GM23248 (cell line): ENCODE measurements at regions not wholly inside any gene's neighbourhood (a gene's known extent, or its start where the extent isn't known, plus 50 kb on each side); places are given as distances from the start of the nearest gene placed in this dataset.

ENCODE experiments used
- DNase-seq: peaks from one replicate; pipeline ENCODE4 v3.0.0-alpha.2; 2015
- H2AFZ ChIP-seq: fragments of 200-600 bp; sonication (generic); 2 replicates; pipeline ENCODE4 v1.6.1; 2016; ENCODE audit warnings: antibody characterized with exemption
- H3F3A ChIP-seq: fragments of 200-600 bp; sonication (generic); 2 replicates; pipeline ENCODE4 v1.6.1; 2016; ENCODE audit warnings: mild to moderate bottlenecking, antibody characterized with exemption, mixed run types; ENCODE audit not compliant: insufficient read depth
- H3K27ac ChIP-seq: fragments of 200-600 bp; sonication (generic); 2 replicates; pipeline ENCODE4 v1.5.1; 2016; ENCODE audit warnings: mild to moderate bottlenecking
- H3K27me3 ChIP-seq: fragments of 200-600 bp; sonication (generic); replicated peaks from 2 replicates; pipeline ENCODE4 v1.6.1; 2016; ENCODE audit warnings: mild to moderate bottlenecking; ENCODE audit not compliant: insufficient read depth
- H3K36me3 ChIP-seq: fragments of 200-600 bp; sonication (generic); 2 replicates; pipeline ENCODE4 v1.6.1; 2016; ENCODE audit warnings: low read depth, mild to moderate bottlenecking
- H3K4me1 ChIP-seq: fragments of 200-600 bp; sonication (generic); 2 replicates; pipeline ENCODE4 v1.6.1; 2016; ENCODE audit warnings: mild to moderate bottlenecking; ENCODE audit not compliant: insufficient read depth
- H3K4me2 ChIP-seq: fragments of 200-600 bp; sonication (generic); one replicate; pipeline ENCODE4 v1.6.1; 2016; ENCODE audit warnings: mild to moderate bottlenecking; ENCODE audit not compliant: unreplicated experiment
- H3K4me3 ChIP-seq: fragments of 200-600 bp; sonication (generic); 2 replicates; pipeline ENCODE4 v1.5.1; 2016; ENCODE audit warnings: mild to moderate bottlenecking
- H3K79me2 ChIP-seq: fragments of 200-600 bp; sonication (generic); 2 replicates; pipeline ENCODE4 v1.6.1; 2016; ENCODE audit warnings: mild to moderate bottlenecking; ENCODE audit not compliant: insufficient read depth
- H3K9ac ChIP-seq: fragments of 200-600 bp; sonication (generic); 2 replicates; pipeline ENCODE4 v1.6.1; 2016; ENCODE audit warnings: mild to moderate bottlenecking
- H3K9me2 ChIP-seq: fragments of 200-600 bp; sonication (generic); 2 replicates; pipeline ENCODE4 v1.6.1; 2016; ENCODE audit warnings: mixed run types, mild to moderate bottlenecking, moderate library complexity; ENCODE audit not compliant: insufficient read depth
- H3K9me3 ChIP-seq: fragments of 200-600 bp; sonication (generic); one replicate; pipeline ENCODE4 v1.6.1; 2017; ENCODE audit warnings: low read depth
- H4K20me1 ChIP-seq: fragments of 200-600 bp; sonication (generic); 2 replicates; pipeline ENCODE4 v1.6.0; 2016; ENCODE audit not compliant: insufficient read depth
- EZH2 ChIP-seq: fragments of 200-600 bp; sonication (generic); IDR thresholded peaks from 2 replicates; pipeline ENCODE4 v1.6.1; 2018; ENCODE audit warnings: antibody characterized with exemption, mild to moderate bottlenecking; ENCODE audit not compliant: insufficient read depth, poor library complexity, severe bottlenecking
- EZH2phosphoT487 ChIP-seq: fragments of 200-600 bp; sonication (generic); IDR thresholded peaks from 2 replicates; pipeline ENCODE4 v1.6.1; 2018; ENCODE audit warnings: antibody characterized with exemption, moderate library complexity, mild to moderate bottlenecking, low read depth; ENCODE audit not compliant: insufficient read depth
- WGBS, 2 experiments: methylation state at CpG; one replicate each; pipeline ENCODE4 v1.1.6; 2015 to 2017; ENCODE audit warnings: low lambda C conversion rate in 2 of 2, low coverage in 1 of 2; ENCODE audit errors: missing lambda C conversion rate in 2 of 2; 5-methylcytosine and 5-hydroxymethylcytosine counted together
- in situ Hi-C: fragments of 300-500 bp; cut with MboI; formaldehyde crosslinking; loops from 2 replicates; pipeline ENCODE4 v1.15.0; 2020

DNA sequence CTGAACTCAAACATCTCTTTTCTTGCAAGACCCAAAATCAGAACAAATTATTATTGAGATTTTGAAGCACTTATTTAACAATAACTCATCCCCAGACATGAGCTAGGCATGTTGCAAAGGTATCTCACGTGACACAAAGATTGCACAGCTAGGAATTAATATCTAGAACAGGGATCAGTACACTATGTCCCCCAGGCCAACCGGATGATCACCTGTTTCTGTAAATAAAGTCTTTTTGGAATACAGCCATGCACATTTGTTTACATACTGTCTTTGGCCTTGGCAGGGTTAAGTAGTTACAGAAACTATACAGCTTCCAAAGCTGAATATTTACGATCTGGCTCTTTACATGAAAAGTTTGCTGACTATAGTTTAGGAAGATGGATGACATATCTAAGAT lies 287.7 kb downstream of the ACTL7B start:
- Histone ChIP-seq H3K79me2 (no peaks in the 10 kb centered on the region), H3K4me3 (no peak overlapping the region), H3K27me3 (0 out of 2 replicates have a peak, but pooled peaks cover 3% of the 10 kb centered on the region), H3K4me1 (peaks cover 10% of the 10 kb centered on the region; the same call in 1 of the 2 replicates), H3K9me2 (no peaks in the 10 kb centered on the region), H3K36me3 (no peaks in the 10 kb centered on the region), H3F3A (no peaks in the 10 kb centered on the region), H2AFZ (no peak overlapping the region), H4K20me1 (no peaks in the 10 kb centered on the region), H3K9ac (no peak overlapping the region), H3K4me2 (no peak overlapping the region), H3K9me3 (no peaks in the 10 kb centered on the region), H3K27ac (no peak overlapping the region)
- DNase-seq, result no peak
- in situ Hi-C loops, result loop anchor here (10.0 to 25.0 kb wide), 3 partner anchors 187 to 931 kb away; no protein-coding TSS in a partner anchor
- TF ChIP-seq EZH2phosphoT487, result no peak
- no peak for TF ChIP-seq EZH2
- 94 to 97% methylated on average over 3 of the region's 3 CpGs for WGBS, 2 experiments

DNA sequence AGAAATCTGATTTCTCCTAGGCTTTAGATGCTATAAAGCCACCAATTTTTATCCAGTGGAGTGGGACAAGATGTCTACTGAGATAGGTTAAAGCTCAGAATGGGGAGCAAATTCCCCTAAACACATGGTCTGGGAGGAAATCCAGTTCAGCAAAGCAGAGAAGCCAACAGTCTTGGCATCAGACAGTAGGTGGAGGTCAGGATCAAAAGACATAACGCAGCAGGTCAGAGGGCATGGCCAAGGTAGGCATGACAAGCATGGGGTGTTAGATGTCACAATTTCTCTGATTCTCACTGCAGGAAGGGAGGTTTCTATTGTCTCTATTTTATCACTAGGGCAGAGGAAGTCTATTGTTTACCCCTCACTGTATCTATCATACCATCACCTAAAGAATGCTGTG lies 288.2 kb downstream of the ACTL7B start:
- Histone ChIP-seq H4K20me1 (no peaks in the 10 kb centered on the region), H3K4me1 (peaks cover 10% of the 10 kb centered on the region; the same call in 1 of the 2 replicates), H3K9ac (no peak overlapping the region), H3K9me3 (no peaks in the 10 kb centered on the region), H2AFZ (no peak overlapping the region), H3K9me2 (no peaks in the 10 kb centered on the region), H3K36me3 (no peaks in the 10 kb centered on the region), H3F3A (no peaks in the 10 kb centered on the region), H3K27ac (no peak overlapping the region), H3K79me2 (no peaks in the 10 kb centered on the region), H3K4me2 (no peak overlapping the region), H3K27me3 (0 out of 2 replicates have a peak, but pooled peaks cover 3% of the 10 kb centered on the region), H3K4me3 (no peak overlapping the region)
- DNase-seq, result no peak
- TF ChIP-seq EZH2phosphoT487 (no peak), EZH2 (no peak)
- 90 to 100% methylated on average over 1 of the region's 1 CpG for WGBS, 2 experiments
- in situ Hi-C loops, result loop anchor here (10.0 to 25.0 kb wide), 3 partner anchors 187 to 930 kb away; no protein-coding TSS in a partner anchor

DNA sequence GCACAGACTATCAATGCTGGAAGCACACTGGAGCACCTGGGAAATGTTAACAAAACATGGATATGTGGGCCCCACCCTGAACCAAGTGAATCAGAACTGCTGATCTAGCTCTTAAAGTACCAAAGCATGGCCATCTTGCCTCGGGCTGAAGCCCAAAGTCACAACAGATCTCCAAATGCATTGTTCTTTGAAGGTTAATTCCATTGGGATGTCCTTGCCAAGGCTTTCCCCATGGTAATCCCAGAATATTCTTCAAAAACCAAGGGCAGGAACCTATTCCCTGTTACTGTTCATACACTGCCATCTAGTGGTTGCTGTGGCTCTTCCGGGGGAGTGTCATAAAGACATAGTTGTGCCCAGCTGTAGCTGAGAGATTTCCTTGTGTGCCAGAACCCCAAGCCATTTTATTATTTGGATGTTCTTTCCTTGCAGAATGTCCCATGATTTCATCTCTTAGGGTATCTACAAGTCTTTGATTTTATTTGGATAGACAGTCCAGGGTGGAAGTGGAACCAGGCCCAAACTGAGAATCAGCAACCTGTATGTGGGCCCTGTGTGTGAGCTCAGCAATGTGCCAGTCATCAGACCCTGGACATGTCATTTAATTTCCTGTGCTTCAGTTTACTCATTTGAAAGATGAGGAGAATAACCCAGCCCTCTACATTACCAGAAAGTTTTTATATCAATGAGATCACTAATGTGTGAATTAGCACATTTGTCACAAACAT lies 290.0 kb downstream of the ACTL7B start:
- Histone ChIP-seq H2AFZ (no peak overlapping the region), H3K9me2 (no peaks in the 10 kb centered on the region)
- in situ Hi-C loops, result loop anchor here (10.0 to 25.0 kb wide), 3 partner anchors 189 to 929 kb away; no protein-coding TSS in a partner anchor

DNA sequence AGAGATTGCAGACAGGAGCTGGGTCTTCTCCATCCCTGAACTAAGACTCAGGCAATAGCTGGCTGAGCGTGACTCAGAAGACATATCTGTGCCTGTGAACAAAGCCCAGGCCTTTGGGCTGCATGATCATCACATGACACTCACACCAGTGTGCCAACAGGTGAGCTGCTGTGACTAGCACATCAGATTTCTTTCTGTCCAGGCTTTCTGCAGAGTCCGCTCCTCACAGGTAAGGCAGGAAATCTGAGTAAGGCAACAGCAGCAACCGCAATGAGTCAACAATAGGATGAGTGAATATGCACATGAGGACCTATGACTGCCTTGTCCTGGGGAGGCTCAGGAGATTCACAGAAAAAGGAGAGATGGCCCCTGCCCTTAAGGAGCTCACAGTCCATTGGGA lies 293.6 kb downstream of the ACTL7B start:
- H3F3A ChIP-seq, result no peaks in the 10 kb centered on the region
- H3K79me2 ChIP-seq, result no peaks in the 10 kb centered on the region
- H3K27ac ChIP-seq, result no peak overlapping the region
- TF ChIP-seq EZH2phosphoT487, result no peak
- TF ChIP-seq EZH2, result no peak
- H3K9ac ChIP-seq, result no peak overlapping the region
- H3K4me2 ChIP-seq, result no peak overlapping the region
- H3K36me3 ChIP-seq, result no peaks in the 10 kb centered on the region
- H3K4me3 ChIP-seq, result no peak overlapping the region
- DNase-seq, result no peak
- 97 to 100% methylated on average over 3 of the region's 3 CpGs for whole genome bisulfite sequencing, 2 experiments
- H3K27me3 ChIP-seq, result no peaks in the 10 kb centered on the region
- in situ Hi-C loops, result loop anchor here (10.0 to 25.0 kb wide), 3 partner anchors 193 to 925 kb away; no protein-coding TSS in a partner anchor
- H2AFZ ChIP-seq, result no peak overlapping the region
- no peaks in the 10 kb centered on the region for H3K9me2 ChIP-seq
- no peaks in the 10 kb centered on the region for H3K9me3 ChIP-seq
- 0 out of 2 replicates have a peak, but pooled peaks cover 3% of the 10 kb centered on the region for H3K4me1 ChIP-seq
- H4K20me1 ChIP-seq, result no peaks in the 10 kb centered on the region

More for the DNA sequence above, 290.0 kb downstream of the ACTL7B start:
- WGBS, 2 experiments, result 0% methylated on average over 2 of the region's 2 CpGs
- Histone ChIP-seq H3K79me2 (no peaks in the 10 kb centered on the region), H3F3A (no peaks in the 10 kb centered on the region), H3K4me1 (peaks cover 10% of the 10 kb centered on the region; the same call in 1 of the 2 replicates), H3K4me3 (no peak overlapping the region), H3K36me3 (no peaks in the 10 kb centered on the region), H4K20me1 (no peaks in the 10 kb centered on the region), H3K4me2 (no peak overlapping the region), H3K9ac (no peak overlapping the region), H3K27me3 (no peaks in the 10 kb centered on the region), H3K9me3 (no peaks in the 10 kb centered on the region), H3K27ac (no peak overlapping the region)
- DNase-seq, result peak; percentile 89
- TF ChIP-seq EZH2phosphoT487, result no peak
- TF ChIP-seq EZH2, result no peak
